GM21723 (cell line): ENCODE measurements at regions not wholly inside any gene's neighbourhood (a gene's known extent, or its start where the extent isn't known, plus 50 kb on each side); places are given as distances from the start of the nearest gene placed in this dataset.
"Not testable (repeated sequence)": the region's sequence is repeated elsewhere in the genome, so short reads cannot be mapped to it uniquely, and the experiment has no call there.

Experiments used
- ATAC-seq: cut with Tn5 transposase; IDR thresholded peaks from one replicate; pipeline ENCODE4 v1.9.1; 2021; ENCODE audit warnings: mild to moderate bottlenecking, moderate library complexity; ENCODE audit not compliant: unreplicated experiment

DNA sequence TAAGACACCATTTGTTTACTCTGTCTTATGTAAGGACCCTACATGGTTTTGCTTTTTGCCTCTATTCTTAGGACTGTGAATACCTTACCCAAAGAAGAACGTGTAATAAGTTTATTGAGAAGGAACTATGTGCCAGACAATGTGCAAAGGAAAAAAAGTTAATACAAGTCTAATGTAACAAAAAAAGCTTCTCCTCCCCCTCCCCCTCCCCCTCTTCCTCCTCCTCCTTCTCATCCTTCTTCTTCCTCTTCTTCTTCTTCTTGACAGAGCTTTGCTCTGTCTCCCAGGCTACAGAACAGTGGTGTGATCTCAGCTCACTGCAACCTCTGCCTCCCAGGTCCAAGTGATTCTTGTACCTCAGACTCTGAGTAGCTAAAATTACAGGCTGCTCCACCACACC, 50.9 kb upstream of the MITF start:
- ATAC-seq, result no peak

DNA sequence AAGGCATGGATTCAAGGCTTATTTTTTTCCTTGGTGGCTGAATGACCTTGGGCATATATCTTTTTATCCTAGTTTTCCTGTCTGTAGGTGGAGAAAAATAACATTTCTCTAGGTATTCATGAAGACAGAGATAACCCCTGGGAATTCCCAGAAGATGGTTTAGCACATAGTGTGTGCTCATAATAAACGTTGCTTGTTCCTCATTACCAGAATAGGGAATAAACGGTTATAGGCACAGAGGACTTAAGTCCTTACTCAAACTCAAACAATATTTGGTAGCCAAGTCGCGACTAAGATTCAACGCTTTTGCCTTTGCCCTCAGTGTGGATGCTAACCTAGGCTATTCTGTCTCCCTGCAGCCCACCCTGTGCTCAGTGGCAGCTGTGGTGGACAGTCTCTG, 51.6 kb upstream of the MITF start:
- no peak for ATAC-seq

DNA sequence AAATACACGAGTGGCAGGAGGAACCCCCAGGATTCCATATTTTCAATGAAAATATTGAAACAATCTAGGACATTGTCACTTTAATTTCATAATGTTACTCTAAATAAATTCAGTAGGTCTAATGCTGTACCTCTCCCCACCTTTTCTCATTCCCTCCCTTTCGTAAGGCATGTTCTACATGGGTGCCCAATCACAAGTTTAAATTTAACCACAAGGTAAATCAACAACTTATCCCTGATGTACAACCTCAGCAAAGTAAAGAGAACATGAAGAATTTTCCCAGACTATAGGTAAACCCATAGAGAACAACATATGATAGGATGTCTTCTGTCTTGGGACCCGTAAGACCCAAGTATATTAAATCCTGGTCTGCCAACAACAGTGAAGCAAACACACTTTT, 53.2 kb upstream of the MITF start:
- no peak for ATAC-seq

DNA sequence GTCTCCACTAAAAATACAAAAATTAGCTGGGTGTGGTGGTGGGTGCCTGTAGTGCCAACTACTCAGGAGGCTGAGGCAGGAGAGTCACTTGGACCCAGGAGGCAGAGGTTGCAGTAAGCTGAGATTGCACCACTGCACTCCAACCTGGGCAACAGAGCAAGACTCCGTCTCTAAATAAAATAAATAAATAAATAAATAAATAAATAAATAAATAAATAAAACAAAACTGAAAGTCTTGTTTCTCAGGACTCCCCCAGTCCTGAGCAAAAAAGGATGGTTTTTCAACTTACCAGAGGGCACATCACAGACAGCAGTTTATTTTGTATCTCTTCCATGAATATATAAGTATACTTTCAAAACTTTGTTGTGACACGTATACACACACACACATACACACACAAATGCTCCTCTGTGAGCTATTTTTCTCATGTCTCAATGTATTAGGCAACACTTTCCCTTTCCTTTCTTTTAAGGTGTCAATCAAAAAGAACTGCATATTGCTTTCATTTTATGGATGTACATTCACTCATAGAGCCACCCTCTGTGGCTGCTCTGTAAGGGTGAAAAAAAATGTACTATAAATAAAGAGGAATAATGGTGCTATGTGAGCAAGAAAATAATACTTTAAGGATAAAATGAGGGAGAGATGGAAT, 54.8 kb upstream of the MITF start:
- no peak for ATAC-seq

DNA sequence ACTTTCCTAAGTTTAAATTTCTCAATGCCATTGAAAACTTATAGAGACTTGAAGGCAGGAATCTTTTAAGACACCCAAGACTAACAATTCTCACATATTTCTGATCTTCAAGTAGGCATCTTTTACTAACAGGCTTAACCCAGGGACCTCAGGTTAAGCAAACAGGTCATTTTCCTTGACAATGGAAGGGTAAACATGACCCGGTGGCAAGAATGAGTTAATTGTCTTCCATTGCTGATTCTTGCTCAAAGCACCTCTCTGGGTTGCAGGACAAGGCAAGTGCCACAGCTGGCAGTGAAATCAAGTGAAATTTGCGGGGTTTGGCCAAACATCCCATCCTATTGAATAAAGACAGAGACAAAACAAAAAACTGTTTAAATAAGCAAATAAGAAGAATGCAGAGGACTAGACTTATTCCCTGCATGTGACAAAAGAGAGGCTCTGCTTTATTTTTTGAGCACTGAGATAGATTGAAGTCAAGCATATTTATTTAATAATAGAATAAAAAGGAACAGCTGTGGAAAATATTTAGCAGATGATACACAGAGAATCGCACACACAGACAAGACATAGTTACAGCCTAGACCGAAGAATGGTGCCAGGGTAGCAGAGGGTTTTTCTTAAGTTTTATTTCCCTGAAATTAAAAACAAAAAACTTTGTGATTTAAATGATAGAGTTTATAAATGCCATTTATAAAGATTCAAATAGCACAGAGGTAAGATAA, 56.0 kb upstream of the MITF start:
- ATAC-seq, result no peak

DNA sequence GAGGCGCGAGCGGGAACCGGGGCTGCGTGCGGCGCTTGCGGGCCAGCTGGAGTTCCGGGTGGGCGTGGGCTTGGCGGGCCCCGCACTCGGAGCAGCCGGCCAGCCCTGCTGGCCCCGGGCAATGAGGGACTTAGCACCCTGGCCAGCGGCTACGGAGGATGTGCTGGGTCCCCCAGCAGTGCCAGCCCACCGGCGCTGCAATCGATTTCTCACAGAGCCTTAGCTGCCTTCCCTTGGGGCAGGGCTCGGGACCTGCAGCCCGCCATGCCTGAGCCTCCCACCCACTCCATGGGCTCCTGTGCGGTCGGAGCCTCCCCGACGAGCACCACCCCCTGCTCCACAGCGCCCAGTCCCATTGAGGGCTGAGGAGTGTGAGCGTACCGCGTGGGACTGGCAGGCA, 61.8 kb upstream of the MITF start:
- not testable (repeated sequence) for ATAC-seq

DNA sequence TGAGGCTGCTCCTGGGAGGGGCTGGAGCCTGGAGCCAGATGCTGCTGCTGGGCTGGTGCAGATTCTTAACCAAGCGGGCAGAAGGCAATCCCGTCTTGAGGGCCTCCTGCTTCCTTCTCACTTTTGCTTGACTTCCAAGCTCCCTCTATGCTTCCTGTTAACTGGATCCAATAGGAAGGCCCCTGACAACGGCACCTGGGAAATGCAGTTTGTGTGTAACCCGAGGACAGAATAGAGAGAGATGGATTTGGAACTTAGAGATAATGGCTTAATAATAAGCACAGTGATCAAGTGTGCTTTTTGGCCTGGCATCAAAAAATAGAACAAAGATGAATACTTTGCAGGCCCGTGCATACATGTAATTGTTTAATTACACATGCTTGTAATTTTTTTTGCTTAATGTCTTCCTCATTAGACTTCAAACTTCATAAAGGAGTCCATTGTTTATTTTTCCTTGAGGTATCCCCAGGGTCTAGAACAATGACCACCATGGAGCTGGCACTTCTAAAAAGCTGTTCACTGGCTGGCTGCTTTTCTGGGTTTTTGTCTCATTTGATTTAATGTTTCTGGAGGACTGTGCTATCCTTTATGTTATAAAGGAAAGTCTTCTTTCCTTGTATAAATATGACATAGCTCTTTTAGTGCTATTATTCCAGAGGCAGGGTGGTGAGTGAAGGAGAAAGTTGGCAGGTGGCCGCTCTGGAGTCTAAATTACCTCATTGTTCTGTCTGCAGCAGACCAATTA, 63.3 kb upstream of the MITF start:
- ATAC-seq, result no peak

DNA sequence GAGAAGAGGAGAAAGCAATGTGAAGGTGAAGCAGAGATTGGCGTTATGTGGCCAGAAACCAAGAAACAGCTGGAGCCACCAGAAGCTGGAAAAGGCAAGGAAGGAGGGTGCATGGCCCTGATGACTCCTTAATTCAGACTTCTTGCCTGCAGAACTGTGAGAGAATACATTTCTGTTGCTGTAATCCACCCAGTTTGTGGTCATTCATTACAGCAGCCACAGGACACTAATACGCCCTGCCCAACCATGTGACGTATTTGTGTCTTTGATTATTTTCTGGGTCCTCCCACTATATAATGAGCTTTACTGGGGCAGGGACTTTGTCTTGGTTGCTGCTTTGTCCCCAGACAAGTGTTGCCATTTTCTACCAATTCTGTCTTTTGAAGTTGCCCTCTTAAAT, 64.5 kb upstream of the MITF start:
- no peak for ATAC-seq

DNA sequence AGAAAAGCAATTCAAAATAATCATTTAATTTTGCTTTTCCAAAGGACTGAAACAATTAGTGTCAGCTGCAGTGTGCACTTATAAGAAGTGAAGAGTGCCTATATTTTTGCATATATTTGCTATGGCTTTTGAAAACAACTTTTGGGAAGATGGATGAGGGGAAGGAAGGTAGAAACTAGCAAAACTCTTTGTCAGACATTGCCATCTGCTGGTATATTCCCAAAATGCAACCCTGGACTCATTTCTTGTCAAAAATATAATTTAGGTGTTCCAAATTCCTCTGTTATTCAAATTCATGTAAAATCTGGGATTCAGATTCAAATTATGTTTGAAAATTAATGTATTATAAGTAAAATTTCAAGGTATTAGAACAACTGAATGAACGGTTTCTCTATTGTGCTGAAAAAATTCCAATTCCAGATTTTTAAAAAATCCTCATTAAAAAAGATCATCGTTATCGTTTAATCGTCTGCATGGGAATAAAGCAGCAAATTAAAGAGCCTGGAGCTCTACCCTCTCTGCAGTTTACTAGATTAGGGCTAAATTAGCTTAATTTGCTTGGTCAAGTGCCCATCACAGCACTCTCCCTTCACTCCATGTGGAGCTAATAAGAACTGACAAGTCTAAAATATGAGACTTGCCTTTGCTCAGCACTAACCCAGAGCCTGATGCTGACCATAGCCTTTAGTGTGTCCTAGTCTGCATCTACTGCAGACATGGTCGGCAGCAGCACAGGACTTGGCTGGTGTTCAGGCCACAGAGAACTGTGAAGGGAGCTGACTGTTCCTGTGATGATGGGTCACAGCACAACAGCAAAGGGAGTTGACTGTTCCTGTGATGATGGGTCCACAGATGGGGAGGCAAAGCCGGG, 67.9 kb upstream of the MITF start:
- ATAC-seq, result no peak

DNA sequence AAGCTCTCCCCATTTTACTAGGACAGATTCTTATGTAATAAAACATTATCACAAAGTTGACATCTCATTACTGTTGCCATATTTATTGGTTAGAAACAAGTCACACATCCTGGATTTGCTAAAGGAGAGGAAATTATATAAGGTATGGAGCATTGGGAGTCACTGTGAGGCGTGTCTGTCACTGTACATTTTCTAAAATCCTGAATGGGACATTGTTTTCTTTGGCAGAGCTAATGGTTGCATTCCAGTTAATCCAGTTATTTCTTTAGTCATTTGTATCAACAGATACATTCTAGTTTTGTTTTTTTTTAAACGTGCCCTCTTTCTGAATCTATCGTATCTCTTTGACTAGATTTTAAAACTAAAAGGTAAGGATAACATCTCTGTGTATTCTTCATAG, 70.2 kb upstream of the MITF start:
- no peak for ATAC-seq

DNA sequence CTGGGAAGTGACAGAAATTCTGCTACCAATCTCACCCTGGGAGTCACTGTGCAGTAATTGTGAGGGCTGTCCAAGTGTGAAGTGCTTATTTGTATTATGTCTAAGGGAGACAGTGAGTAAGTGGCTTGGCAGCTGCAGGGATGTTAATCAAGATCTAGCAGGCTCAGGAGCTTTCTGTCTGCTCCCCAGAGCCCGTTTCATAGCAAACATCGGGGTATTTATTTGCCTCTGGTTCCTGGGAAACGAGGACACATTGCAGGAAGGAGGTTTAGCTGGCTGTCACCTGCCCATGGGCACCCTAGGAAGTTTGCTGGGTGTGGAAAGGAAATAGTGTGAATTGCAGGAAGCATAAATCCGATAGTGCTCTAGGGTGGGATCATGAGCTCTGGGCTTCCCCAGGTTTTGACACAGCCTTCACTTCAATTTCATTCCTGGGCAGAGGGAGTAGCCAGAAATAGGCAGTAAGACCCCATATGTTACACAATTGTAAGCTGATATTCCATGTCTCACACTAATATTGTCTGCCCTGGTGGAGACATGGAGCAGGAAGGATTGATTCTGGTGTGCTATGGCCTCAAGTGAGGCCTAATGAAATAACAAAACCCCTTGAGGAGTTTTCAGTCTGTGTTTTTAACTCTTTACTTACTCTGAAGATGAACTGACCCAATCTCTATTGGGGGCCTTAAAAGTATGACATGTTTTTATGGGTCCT, 74.1 kb upstream of the MITF start:
- no peak for ATAC-seq

DNA sequence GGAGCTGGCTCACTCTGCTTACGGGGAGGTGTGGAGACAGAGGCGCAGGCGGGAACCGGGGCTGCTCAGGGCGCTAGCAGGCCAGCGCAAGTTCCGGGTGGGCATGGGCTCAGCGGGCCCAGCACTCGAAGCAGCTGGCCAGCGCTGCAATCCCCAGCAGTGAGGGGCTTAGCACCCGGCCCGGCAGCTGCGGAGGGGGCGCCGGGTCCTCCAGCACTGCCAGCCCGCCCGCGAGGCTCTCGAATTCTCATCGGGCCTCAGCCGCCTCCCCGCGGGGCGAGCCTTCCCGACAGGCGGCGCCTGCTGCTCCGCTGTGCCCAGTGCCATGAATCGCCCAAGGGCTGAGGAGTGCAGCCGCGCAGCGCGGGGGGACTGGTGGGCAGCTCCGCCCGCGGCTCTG, 78.6 kb upstream of the MITF start:
- no peak for ATAC-seq

DNA sequence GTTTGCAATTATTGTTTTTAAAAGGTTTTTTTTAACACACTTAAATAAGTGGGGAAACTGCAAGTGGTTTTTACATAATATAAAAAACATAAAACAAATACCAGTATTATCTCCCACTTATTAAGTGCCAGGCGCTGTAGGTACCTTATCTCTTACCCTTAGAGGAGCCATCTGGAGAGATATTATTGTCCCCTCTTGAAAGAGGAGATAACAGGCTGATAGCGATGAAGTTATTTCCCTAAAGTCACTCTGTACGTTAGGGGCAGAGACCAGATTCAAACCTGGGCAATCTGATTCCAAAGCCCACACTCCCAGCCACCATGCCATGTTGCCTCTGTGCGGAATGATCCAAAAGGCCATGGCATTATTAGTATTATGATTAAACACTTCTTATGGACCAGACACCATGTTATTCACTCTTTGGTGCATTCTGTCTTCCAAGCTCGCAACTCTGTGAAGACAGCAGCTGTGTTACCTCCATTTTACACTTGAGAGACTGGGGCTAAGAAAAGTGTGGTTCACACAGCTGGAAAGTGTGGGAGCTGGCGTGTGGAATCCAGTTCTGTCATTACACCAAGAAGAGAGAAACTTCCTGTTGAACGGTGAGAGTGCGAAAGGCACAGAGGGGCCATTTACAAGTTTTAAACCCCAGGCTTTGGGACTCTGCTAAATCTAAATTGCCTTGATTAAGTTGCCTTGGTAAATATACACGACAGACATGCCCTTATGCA, 79.9 kb upstream of the MITF start:
- ATAC-seq, result no peak

DNA sequence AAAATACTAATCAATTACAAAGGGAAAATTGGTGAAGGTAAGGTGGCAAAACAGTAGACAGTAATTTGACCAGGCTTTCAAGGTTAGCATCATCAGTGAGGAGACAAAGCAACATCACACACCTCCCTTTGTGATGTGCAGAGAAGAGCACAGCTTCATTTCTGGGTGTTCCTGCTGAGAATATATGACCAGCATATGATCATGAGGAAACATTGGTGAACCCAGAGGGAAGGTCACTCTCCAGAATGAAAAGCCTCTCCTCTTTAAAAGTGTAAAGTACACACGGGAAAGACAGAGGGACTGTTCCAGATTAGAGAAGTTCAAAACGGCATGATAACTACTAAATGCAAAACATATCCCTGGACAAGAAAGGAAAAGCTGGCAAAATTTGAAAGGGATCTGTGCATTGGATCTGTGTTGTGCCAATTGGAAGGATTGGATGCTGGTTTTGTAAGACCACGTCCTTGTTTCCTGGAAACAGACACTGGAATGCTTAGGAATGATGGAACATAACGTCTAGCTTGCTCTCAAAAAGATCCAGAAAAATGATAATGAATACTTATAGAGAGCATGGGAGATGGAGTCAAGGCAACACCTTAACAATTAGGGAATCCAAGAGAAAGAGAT, 80.6 kb upstream of the MITF start:
- no peak for ATAC-seq

DNA sequence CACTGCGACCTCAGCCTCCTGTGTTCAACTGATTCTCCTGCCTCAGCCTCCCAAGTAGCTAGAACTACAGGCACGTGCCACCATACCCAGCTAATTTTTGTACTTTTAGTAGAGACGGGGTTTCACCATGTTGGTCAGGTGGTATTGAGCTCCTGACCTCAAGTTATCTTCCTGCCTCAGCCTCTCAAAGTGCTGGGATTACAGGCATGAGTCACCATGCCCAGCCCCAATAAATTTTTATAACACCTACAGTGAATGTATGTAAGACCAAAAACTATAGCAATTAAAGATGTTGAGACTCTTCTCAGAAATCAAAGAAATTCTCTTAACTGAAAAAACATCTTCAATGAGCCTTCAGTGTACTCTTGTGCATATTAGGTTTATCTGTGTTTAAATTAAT, 82.2 kb upstream of the MITF start:
- ATAC-seq, result not testable (repeated sequence)

DNA sequence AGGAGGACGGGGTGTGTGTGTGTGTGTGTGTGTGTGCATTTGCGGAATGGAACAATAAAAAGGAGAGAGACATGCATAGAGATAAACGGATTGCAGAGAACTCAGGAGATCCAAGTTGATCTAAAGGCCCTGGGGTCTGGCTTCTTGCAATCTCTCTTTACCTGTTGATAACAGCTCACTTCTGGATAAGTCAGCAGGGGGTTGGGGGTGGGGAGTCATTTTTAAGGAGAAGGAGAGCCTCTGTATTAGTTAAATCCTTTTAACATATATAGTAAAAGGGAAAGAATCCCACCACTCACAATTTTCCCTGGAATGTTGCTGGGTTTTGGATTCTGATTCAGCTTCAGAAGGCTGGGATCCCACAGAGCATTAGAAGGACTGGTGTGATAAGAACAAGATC, 87.5 kb upstream of the MITF start:
- no peak for ATAC-seq

DNA sequence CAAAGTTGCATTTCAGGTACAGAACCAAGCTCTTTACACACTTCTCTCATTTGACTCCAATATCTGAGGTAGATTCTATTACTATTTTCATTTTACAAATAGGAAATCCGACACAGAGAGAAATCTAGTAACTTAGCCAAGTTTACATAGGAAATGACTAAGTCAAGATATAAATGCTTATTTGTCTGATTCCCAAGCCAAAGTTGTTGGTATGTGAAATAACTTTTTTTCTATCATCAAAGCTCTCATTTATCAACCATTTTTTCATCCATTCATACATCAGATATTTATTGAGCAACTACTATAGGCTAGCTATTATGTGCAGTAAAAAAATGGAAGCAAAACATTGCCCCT, 89.2 kb upstream of the MITF start:
- no peak for ATAC-seq

DNA sequence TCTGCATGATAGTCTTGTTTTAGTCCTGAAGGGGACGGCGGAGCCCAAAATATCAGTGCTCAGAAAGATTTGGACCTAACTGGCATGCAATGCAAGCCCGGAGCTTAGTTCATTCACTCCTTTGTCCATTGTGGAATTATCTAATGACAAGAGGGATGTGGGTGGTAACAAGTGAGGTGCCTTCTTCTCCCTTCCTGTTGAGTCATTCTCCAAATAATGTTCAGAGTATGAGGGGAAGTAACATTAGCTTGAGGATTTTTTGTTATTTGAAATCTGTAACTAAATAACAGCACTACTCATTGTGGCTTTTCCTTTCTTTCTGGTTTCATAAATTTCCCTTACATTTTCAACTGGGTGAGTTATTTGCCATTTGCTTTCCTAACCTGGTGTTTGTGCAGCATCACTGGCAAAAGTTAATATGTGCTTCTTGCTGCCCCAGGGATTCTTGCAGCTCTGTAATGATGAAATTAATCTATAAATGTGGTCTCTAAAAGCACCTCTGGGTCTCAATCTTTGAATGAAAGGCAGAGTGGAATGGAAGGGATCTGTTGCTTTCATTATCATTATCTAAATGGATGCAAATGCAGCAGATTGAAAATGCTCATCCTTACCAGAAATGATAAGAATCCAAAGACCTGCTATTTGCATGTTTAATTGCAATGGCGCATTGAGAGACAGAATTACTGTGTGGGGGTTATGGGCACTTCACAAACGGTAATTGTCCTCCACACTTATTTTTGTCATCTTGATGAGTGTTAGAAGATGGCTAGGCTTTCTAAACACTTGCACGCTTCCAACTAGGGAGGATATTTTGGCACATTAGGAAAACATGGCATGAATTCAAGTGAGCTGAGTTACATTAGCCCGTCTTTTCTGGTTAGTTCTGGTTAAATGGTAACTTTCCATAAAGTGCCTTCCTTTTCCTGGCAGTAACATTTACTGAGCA, 89.9 kb upstream of the MITF start:
- no peak for ATAC-seq
